Right hindlimb (tissue), 1 donor: ENCODE measurements at regions not wholly inside any gene's neighbourhood (a gene's known extent, or its start where the extent isn't known, plus 50 kb on each side); places are given as distances from the start of the nearest gene placed in this dataset.
A peak's percentile ranks its signal among the peaks of the same experiment; 100 is the strongest.

Experiments
- DNase-seq: peaks from one replicate; pipeline ENCODE4 v3.0.0-alpha.2; 2018

DNA sequence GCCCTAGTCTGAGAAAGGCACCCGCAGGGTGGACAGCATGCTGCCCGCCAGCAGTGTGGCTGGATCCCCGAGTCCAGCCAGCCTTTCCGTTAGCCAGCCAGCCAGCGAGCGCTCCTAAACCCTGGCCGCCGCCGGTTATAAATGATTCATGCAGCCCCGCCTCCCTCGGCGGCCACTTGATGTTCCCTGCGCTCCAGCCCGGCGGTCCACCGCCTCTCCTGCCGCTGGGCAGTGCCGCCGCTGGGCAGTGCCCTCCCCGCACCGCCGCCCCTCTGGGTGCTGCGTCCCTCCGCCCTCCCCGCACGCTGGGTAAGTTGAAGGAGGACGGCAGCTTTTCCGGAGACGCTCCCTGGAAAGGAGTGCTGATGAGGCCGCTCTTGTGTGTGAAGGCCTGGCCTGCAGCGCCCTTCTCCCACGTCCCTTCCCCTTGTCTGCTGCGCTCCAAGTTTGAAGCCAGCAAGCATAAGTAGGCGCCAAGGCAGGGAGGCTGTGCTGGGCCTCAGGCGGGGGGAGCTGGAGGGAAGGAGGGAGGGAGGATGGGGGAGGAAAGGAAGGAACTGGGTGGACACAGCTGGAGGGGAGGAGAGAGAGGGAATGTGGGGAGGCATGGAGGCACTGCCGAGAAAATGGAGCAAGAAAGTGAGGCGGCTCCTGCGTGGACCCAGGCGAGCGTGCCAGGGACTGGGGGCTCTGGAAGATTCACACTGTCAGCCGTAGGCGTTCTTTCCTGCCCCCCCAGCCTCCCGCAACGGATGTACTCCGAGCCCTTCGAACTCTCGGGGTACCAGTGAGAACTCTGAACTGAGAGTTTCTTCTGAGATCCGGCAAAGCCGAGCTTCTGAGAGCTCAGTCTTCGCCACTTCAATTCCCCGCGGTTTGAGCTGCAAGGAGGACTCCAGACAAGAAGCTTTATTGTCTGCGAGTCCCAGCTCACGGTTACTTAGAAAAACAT, 131.9 kb downstream of the GLI2 start:
- peak; percentile 96 for DNase-seq

DNA sequence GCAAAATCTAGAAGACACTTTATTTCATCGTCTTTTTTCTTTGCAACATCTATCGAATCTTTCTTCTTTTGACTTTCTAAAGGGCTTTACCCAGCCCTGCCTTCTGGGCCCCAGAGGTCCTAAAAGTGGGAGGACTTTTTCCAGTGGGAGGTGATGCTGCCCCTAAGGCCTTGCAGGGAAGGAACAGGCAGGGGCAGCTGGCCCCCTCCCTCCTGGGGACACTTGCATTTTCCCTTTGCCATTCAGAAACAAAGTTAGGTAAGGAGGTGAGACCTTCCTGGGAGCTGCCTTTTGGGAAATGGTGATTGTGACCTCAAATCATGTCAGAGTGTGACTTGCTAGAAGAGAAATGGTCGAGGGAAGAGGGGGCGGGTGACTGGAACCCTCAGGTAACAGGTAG, 132.7 kb downstream of the GLI2 start:
- no peak for DNase-seq

DNA sequence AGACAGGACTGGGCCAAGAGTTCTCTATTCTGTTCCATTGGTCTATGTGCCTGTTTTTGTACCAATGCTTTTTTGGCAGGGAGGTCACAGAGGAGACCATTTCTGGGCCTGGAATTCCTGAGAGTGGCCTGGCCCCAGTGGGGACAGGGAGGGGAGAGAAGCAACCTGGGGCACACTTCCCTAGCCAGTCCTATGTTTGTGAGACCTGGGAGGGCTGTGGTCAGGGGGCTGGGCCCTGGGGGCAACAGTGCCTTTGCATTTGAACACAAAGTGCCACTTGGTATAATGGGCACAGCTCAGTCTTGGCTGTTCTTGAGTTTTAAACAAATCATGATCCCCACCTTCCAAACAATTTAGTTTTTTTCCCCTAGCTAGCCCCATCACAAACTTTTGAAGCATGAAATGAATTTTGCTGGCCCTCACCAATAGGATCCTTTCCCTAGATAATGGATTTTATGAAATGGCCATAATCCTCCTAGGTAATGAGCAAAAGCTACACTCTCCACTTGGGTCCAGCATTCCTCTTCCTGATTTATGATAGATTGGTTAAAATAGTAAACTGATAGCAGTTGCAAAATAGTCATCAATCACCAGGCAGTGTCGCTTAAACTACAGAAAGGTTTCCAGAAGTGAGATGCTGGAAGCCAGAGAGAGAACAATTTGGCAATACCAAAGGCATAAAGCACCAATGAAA, 133.5 kb downstream of the GLI2 start:
- DNase-seq = no peak

DNA sequence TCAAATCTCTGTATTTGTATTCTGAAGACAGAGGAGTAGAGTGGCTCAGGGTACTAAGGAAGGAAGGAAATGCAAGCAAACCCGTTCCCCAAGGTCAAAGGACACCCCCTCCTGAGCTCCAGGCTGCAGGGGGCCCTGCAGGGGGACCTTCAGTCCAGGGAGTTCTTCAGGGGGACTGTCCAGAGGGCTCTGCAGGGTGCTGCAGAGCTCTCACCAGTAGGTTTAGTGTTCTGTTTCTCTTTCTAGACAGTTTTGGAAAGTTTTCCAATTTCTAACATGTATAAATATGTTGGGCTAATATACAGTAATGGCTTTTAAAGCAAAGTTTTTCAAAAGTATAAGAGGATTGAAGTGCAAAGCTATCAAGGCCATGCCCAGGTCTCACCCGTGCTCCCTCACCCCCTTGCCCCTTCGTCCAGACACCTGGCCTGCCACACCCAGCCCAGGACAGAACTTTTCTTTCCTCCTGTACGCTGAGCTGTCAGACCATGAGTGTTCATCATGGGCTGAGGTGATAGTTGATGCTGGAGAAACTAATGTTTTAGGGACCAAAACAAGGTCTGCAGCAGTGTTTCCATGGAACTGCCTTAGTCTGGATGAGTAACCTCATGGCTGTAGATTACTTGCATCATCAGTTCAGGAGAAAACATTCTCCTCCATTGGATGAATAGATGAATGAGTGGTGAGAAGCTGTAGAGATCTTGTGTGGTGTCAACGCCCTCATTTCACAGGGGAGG, 134.2 kb downstream of the GLI2 start:
- no peak for DNase-seq

DNA sequence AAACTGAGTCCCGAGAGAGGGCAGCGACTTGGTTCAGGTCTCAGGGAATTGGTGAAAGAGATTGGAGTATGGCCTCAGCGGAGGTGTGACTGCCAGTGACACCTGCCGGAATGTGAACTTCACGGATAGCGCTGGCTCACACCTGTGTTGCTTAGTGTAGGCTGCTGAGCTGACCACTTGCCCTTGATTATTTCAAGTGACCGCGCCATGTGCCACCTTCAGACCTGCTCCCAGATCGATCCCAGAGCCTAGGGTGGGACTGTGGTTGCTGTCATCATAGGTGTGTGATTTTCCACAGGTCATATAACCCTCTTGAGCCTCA, 134.8 kb downstream of the GLI2 start:
- no peak for DNase-seq

DNA sequence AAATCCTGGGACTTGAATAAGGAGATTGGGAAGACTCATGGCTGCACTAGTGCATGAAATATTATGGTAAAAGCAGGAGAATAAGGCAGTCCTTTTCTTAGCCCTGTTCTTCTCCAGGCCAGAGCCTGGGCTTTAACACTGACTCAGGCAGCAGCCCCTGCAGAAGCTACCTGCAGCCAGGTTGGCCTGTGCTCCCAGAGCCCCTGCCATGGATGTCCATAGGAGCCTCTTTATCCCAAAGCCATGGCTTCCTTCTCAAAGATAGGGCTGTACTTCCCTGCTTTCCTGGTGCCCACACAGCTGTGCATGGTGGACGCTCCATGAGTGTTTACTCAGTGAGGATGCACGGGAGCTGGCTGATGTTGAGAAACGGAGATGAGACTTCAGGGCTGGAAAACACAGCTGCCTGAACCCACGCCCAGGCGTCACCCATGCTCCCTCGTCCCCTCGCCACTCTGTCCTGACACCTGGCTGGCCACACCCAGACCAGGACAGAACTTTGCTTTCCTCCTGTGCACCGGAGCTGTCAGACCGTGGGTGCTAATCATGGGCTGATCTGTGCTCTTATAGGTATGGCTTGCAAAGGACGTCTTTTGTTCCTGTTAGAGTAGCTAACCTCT, 135.5 kb downstream of the GLI2 start:
- DNase-seq = no peak

DNA sequence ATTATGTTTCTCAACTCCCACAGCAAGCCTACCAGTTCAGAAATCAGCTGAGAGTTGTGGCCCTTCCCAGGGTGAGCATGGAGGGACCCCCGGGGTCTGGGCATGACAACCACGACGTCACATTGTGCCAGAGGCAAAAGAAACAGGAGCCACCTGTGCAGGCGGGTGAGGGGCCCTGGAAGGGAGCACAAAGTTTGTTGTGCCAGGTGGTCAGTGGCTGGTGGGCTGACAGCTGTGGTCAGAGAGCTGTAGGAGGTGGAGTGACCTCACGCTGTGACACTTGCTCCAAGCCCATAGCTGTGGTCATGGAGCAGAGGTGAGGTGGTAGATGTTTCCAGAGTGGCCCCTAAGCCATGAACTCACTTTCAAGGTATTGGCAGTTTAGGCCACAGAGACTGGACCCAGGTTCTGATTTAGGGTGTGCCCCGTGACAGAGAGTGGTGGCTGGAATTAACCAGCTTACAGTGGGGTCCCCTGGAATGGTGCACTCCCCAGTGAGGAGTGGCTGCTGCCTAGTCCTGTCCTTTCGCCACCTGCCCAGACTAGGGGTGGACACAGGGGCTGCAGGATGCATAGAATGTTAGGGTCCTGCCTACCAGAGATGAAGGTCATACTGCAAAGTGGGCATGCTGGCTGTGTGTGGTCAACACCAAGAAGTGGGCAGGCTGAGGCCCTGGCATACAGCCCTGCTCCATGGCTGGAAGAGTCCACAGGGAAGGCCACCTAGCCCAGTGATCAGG, 136.4 kb downstream of the GLI2 start:
- no peak for DNase-seq

DNA sequence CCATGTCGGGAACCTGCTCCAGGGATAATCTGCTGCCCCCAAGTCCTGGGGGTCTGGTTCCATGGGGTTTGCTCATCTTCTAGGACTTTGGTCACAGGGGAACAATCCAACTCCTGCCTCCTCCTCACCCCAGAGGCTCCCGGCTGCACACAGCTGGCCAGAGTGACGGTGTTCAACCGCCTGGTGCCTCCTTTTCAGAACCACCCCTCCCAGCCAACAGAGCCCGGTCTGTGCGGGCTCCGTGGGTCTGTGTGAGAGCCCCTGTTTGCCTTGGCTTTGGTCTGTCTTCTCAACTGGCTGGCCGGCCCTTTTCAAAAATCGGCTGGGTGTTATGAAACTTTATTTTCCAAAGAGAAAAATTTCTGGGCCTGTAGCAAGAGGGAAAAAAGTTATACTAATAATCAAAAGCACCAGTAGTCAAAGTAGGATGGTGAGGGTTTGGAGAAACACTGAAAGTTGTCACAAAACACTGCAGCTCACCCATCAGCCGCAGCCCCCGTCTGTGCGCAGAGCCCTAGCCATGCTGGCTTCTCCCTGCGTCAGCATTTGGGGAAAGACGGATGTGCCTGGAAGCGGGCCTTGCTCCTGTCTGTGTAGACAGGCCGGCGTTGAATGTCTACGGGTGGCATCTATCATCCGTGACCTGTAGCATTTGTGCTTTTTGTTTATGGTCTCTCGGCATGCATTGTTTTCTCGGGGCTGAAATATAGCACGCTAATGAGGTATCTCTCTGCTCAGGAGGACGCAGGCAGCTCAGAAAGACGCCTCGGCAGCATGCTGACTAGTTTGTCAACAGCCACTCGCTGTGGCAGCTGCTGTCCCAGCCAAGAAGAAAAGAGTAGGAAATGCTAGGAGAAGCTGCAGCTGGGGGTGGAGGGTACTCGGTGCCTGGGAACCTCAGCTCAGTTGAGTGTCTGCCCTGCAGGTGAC, 138.6 kb downstream of the GLI2 start:
- peak; percentile 47 for DNase-seq

DNA sequence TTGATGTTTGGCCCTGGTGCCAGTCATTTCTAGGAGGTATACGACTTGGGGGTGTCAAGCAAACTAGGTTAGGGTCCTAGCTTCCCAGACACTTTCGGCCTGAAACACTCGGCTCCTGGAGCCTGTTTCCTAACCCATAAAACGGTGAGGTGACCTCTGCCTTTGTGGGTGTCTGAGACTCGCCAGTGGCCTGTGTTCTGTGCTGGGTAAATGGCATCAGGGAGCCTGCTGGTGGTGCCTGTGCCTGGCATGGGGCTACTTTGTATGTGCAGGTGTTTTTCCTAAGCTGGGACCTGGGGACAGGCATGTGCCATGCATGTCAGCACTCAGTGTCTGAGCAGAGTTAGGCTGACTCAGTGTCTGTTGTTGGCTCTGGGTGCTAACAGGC, 139.2 kb downstream of the GLI2 start:
- DNase-seq = no peak

DNA sequence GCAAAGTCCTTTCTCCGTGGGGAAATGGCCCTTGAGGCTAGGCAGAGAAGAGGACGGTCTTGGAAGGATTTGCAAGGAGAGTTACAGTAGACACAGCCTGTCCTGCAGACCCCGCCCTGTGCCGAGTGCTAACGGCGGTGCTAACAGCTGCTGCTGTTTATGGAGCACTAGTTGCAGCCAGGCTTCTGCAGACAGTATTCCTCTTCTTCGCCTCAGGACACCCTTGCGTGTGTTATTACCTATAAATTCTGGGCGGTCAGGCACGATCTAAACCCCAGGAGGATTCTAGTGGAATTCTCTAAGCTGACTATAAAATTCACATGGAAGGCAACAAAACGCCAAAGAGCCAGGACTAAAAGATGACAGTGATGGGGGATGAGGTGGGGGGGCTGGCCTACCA, 139.8 kb downstream of the GLI2 start:
- DNase-seq = peak; percentile 78

DNA sequence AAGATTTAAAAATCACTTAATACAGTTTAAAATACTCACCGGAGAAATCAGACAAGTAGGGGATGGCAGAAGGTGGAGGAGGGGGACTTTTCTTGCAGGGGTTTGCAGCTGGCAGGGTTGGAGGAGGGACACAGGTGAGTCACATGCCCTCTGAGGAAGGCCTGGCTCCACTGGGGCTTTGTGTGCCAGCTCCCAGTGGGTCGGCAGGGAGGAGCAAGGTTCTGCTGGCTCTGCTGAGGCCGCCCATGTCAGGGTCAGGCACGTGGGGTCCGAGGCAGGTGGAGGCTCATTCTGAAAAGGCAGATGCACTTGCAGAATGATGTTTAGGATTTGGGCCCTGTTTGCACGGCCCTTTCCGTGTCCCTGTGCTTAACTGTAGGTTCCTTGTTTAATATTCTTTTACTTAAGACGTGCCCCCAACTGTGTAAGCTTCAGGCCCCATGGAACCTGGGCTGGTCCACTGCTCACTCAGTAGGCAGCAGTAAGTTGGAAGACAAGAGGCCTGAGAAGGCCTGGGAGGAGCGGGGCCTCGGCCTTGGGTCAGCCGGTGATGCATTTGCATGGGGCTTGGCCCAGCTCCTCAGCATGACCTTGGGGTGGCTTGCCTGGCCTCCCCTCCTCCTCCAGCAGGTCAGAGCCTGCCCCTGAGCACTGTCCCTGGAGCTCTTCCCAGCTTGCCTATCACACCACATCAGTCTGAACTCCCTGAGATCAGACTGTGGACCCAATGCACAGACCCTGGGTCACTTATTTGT, 141.0 kb downstream of the GLI2 start:
- DNase-seq = no peak

DNA sequence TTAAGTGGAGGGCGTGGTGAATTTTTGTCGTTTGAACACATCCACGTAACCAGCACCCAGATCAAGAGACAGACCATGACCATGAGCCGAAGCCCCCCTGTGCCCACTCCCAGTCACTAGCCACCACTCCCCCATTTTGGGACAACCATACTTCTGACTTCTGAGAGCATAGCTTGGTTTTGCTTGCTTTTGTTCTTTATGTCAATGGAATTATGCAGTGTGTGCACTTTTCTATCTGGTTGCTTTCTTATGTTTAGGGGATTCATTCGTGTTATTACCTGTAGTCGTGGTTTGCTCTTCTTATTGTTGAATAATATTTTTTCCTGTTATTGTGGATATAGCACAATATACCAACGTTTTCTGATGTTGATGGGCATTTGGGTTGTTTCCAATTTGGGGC, 141.7 kb downstream of the GLI2 start:
- DNase-seq = no peak

DNA sequence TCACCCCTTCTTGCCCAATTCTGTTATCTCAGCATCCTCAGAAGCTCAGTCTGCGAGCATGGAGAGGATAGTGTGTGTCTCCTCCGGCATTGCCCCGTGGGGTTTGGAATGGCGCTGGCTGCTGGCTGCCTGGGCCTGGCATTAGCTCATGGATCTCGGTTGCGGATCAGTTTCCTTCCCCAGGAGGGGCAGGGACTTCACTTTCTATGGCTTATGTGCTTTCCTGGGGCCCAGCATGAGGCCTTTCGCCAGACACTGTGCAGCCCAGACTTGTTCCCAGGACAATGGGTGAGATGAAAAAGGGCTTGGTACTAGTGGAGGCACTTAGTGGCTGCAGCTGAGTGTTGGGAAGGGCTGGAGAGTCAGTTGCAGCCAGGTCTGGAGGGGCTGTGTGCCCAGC, 143.3 kb downstream of the GLI2 start:
- no peak for DNase-seq

DNA sequence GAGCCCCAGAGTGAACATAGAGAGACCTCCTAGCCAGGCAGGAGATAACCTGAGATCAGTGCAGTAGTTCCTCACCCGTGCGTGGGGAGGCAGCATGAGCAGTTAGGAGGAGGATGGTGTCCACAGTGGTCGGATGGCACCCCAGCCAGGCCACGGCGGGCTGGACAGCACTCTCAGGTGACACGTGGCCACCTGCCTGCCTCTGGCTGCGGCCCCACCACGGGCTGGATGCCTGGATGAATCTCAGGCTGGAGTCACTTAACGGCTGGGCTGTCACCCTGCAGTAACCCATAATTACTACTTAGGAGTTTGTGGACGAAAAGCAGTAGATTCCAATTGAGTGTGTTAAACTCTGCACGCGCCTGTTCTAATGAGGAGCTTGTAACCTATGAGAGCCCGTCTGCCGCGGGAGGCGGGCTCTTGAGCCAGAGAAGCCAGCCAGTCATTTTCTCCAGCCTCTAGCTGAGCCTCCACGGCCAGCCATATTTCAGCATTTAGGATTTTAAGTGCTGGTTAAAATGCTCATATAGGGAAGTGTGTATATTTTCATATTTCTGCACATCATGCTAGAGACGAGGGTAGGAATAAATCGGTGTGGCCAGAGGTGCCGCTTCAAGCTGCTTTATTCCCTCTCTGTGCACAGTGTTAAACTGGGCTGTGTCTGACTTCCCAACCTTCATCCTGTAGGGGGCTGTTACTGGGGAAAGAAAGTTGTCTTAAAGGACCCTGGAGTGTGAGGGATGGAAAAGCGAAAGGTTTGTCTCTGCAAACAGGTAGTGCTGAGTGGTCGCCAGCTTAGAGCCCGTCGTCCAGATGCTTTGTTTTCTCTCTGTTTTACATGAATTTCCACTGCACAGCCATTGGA, 144.0 kb downstream of the GLI2 start:
- DNase-seq = peak; percentile 61

DNA sequence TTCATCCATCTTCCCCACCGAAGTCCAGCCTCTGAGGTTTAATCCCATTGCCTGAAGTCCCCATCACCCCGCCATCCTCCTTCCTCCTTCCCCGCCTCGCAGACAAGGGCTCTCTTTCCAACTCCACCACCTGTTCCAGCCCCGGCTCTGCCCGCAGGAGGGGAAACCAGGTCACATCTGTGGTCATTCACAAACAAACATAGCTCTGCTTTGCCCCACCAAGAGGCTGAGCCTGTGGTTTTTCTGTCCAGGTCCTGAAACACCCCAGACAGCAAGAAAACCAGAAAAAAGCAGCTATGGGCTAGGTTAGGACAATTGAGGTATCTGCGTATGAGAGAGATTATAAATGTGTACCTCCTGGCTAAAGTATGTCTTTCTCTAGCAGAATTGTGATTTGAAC, 144.7 kb downstream of the GLI2 start:
- DNase-seq = no peak

DNA sequence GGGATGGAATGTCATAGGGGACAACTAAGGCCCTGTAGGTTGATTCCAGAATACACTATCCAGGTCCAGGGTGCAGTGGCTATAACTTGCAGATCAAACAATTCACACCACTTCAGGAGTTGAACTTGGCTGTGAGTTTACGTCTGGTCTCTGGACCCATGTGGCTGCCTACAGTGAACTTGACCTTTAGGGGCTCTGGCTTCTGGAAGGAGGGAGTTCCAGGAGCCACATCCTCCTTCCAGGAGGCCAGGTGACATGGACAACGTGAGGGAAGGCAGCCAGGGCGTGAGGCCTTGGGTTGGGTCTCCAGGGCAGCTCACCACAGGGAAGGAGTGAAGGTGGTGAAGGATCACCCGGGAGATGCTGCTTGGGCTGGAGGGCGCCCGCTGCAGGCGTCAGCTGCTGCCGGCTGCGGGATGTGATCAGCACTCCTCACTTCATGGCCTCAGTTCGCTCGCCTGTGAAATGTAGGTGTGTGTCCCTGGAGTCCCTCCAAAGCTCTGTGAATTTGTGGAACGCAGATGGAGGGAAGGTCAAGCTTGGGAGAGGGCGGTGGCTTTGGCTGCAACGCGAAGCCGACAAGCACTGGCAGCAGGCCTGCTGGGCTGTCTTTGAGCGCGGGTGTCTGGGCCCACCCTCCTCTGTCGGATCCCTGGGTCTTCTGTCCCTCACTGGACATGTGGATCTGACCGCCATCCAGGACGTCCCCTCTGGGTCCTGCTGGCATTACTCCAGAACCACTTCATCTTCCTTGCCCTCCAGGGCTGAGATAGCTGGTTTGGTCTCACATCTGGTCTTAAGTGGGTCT, 146.5 kb downstream of the GLI2 start:
- DNase-seq = no peak

DNA sequence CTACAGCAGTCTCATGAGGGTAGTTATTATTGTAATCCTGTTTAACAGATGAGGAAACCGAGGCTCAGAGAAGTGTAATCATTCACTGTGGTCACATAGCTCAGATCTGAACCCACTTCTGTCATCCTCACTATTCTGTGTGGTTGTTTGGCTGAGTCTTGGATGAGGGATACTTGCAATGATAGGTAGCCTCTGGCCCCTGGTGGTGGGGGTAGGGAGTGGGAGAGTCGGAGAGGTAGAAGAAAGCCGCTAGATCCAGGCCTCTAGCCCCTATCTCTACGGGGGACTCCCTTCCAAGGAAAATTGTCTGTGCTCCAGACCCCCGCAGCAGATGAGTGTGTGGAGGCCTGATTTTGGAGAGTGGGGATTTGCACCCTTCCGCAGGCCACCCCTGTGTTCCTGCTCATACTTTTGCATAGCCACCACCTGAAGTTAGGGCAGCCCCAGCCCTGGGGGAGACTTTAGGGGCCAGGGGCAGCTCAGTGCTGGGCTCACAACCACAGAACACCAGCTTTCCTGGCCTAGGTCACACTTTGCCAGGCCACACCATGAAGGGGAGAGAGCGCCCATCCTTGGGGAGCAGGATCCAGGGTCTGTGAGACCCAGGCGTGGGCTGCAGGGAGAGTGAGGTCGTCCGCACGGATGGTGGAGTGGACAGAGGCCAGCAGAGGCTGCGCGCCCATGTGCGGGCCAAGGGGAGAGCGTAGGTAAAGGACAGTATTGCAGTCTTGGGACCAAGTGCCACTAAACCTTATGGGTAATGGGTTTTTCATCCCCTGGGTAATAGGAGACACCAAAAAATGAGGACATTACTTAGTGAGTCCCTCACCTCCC, 148.2 kb downstream of the GLI2 start:
- DNase-seq = no peak
